ENCODE measurements at regions not wholly inside any gene's neighbourhood (a gene's known extent, or its start where the extent isn't known, plus 50 kb on each side); places are given as distances from the start of the nearest gene placed in this dataset.

GRCh38 chr9:14462950-14463349, 149.0 kb upstream of the NFIB start:
- H3K4me1 ChIP-seq (ENCODE audit: control insufficient read depth in 1 of 2, insufficient read depth in 2 of 2, low read length in 2 of 2) = no peaks in the 10 kb centered on the region
- H3K27me3 ChIP-seq (ENCODE audit: insufficient read depth, low read length) = peaks cover 10% of the 10 kb centered on the region; the same call in 1 of the 2 replicates
- no peak overlapping the region for H3K9ac ChIP-seq (ENCODE audit: low read length)
- intact Hi-C loops (cut with micrococcal nuclease) = loop anchor here (10.0 kb wide), 1 partner anchor 182 kb away; no protein-coding TSS in a partner anchor
- H2AFZ ChIP-seq (ENCODE audit: low read depth, low read length, poor library complexity, severe bottlenecking) = no peak overlapping the region
- H3K36me3 ChIP-seq (ENCODE audit: control insufficient read depth in 1 of 2, insufficient read depth in 2 of 2, low read length in 2 of 2) = no peaks in the 10 kb centered on the region
- ChIA-PET CTCF (interaction anchor here (1.2 kb wide), 1 partner anchor 26 kb away, joined by 3 read pairs; no protein-coding TSS in a partner anchor), POLR2A (no interaction called here), RAD21 (ENCODE audit: low non-redundant PET in 1 of 2, low total read pairs in 2 of 2, uncharacterized antibody in 2 of 2, unreplicated experiment in 2 of 2) (no interaction called here)
- ATAC-seq (no peak), DNase-seq (ENCODE audit: low read depth, low spot score) (no peak)
- H3K79me2 ChIP-seq (ENCODE audit: insufficient read depth, low read length) = no peaks in the 10 kb centered on the region
- H3K4me3 ChIP-seq (replicated peaks in 1 of 2; ENCODE audit: low read depth in 1 of 2, low read length in 2 of 2) = no peak overlapping the region
- no peak for TF ChIP-seq ATF3 (IDR thresholded peaks at IDR 0.05)
- TF ChIP-seq SRF (IDR thresholded peaks at IDR 0.05; ENCODE audit: low read depth) = no peak
- no peak for TF ChIP-seq REST (IDR thresholded peaks at IDR 0.05; ENCODE audit: low read depth)
- TF ChIP-seq JUND (IDR thresholded peaks at IDR 0.05) = no peak
- no peak for TF ChIP-seq FOSL1 (IDR thresholded peaks at IDR 0.05; ENCODE audit: low read depth)
- no peak for TF ChIP-seq EZH2 (IDR thresholded peaks at IDR 0.05)
- TF ChIP-seq EZH2phosphoT487 (IDR thresholded peaks at IDR 0.05; ENCODE audit: borderline replicate concordance) = no peak
- no peak for TF ChIP-seq POLR2A (IDR thresholded peaks at IDR 0.05; ENCODE audit: borderline replicate concordance, extremely low read depth, insufficient read depth, insufficient read length)
- no peak for TF ChIP-seq ELF1 (IDR thresholded peaks at IDR 0.05; ENCODE audit: borderline replicate concordance, low read depth)
- no peak for TF ChIP-seq ZFX (IDR thresholded peaks at IDR 0.05)
- TF ChIP-seq ZNF274 (IDR thresholded peaks at IDR 0.05; ENCODE audit: low read depth, low read length) = no peak
- TF ChIP-seq MAX (IDR thresholded peaks at IDR 0.05) = no peak
- no peak for TF ChIP-seq YY1 (IDR thresholded peaks at IDR 0.05; ENCODE audit: extremely low read depth, insufficient replicate concordance, low read depth, low read length)
- no peak for TF ChIP-seq TCF7L2 (IDR thresholded peaks at IDR 0.05; ENCODE audit: borderline replicate concordance, extremely low read depth, insufficient read depth, insufficient read length)
- H3K9me2 ChIP-seq (ENCODE audit: insufficient read depth) = no peaks in the 10 kb centered on the region
- H4K20me1 ChIP-seq (ENCODE audit: insufficient read depth) = no peaks in the 10 kb centered on the region
- H3K4me2 ChIP-seq (ENCODE audit: low read length) = no peak overlapping the region
- H3K27ac ChIP-seq (ENCODE audit: low read depth, low read length) = no peak overlapping the region
- no TSS peak for BruUV-seq (replicated peaks)
- H3K9me3 ChIP-seq (ENCODE audit: control insufficient read depth in 1 of 2, insufficient read depth in 1 of 2, low read depth in 1 of 2, low read length in 2 of 2) = no peaks in the 10 kb centered on the region

Measured in HCT116 (cell line).